LNCAP (cell line): ENCODE measurements at regions not wholly inside any gene's neighbourhood (a gene's known extent, or its start where the extent isn't known, plus 50 kb on each side); places are given as distances from the start of the nearest gene placed in this dataset.

Source experiments
- CTCF ChIP-seq: fragments of 450-650 bp; IDR thresholded peaks from 2 replicates; pipeline ENCODE4 v1.5.1; 2017; ENCODE audit warnings: mild to moderate bottlenecking

- no peak for TF ChIP-seq CTCF
These were observed 232.1 kb upstream of the STK17B start for GRCh38 chr2:196403471-196403870.

GRCh38 chr2:196404276-196404675 lies 232.9 kb upstream of the STK17B start:
- TF ChIP-seq CTCF, result no peak

- no peak for TF ChIP-seq CTCF
These were observed 231.7 kb upstream of the CCDC150 start for GRCh38 chr2:196407675-196408264.

GRCh38 chr2:196409376-196409775 lies 230.1 kb upstream of the CCDC150 start:
- no peak for TF ChIP-seq CTCF

- no peak for TF ChIP-seq CTCF
These were observed 229.5 kb upstream of the CCDC150 start for GRCh38 chr2:196410008-196410407.

- no peak for TF ChIP-seq CTCF
These were observed 225.7 kb upstream of the CCDC150 start for GRCh38 chr2:196413821-196414274.

GRCh38 chr2:196415384-196415783 lies 224.1 kb upstream of the CCDC150 start:
- TF ChIP-seq CTCF, result no peak

- no peak for TF ChIP-seq CTCF
These were observed 219.4 kb upstream of the CCDC150 start for GRCh38 chr2:196420143-196420542.
